HG02943 (cell line): ENCODE measurements at regions not wholly inside any gene's neighbourhood (a gene's known extent, or its start where the extent isn't known, plus 50 kb on each side); places are given as distances from the start of the nearest gene placed in this dataset.
A peak's percentile ranks its signal among the peaks of the same experiment; 100 is the strongest.

Experiments used
- ATAC-seq: cut with Tn5 transposase; IDR thresholded peaks from one replicate; pipeline ENCODE4 v1.9.1; 2021; ENCODE audit warnings: mild to moderate bottlenecking, low read depth, moderate library complexity; ENCODE audit not compliant: unreplicated experiment

DNA sequence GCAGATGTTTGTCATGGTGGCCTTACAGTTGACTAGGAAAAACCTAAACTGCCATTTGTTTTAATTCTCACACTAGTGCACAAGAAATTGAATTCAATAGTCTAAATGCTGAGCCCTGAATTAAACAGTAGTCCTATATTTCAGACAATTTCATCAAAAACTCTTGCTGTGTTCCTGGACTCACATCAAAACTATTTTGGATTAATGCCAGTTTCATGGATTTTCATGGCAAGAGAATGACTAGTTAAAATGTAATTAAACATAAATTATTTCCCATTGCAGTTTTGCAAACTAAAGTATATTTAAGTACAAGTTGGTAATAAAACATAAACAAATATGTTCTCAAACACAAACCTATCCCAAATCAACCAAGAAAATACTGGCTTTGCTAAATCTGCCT is 468.0 kb upstream of the PRICKLE1 start:
- no peak for ATAC-seq

- ATAC-seq, result no peak
Measured at GRCh38 chr12:43054085-43054484, 464.5 kb upstream of the PRICKLE1 start.

GRCh38 chr12:43052441-43052840 is 462.9 kb upstream of the PRICKLE1 start:
- ATAC-seq, result no peak

DNA sequence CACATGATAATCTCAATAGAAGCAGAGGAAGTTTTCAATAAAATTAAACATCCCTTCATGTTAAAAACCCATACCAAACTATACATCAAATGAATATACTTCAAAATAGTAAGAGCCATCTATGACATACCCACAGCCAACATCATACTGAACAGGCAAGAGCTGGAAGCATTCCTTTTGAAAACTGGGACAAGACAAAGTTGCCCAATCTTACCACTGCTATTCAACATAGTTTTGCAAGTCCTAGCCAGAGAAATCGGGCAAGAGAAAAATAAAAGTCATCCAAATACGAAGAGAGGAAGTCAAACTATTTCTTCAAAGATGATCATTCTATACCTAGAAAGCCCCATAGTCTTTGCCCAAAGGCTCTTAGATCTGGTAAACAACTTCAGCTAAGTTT is 454.7 kb upstream of the PRICKLE1 start:
- ATAC-seq, result no peak

GRCh38 chr12:43038991-43039390 is 449.4 kb upstream of the PRICKLE1 start:
- no peak for ATAC-seq

- ATAC-seq, result no peak
Measured at GRCh38 chr12:43029971-43030370, 440.4 kb upstream of the PRICKLE1 start.

DNA sequence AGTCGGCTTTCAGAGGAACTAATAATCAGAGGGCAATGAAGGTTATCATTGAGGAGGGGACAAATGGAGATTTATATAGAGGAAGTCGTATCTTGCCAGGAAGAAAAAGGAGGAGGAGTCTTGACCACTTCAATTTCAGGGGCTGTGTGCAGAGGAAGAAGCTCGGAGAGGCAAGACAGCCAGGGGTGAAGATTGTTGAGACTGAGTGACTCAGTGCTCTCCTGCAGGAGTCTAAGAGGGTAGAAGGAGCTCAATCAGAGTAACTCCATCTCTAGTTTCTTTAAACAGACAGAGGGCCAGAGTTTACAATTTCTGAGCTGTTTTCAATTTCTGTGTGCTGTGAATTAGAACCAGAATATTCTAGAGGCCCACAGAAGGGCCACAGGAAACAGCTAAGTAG is 439.3 kb upstream of the PRICKLE1 start:
- ATAC-seq, result no peak

DNA sequence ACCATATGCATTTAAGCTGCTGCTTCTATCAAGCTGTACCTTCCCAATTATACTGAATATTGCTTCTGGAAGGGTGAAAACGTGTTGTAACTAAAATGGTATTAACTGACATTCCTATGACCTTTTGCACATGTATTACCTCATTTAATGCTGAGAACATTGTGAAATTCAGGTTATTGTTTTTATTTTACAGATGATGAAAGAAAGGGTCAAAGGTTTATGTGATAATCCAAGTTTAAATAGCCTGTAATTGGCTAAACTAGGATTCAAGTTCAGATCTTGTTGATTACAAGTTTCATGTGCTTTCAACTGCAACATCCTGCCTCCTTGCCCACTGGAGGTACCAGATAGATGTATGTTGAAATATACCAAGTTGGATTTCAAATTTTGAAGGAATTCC is 433.3 kb upstream of the PRICKLE1 start:
- ATAC-seq, result no peak

DNA sequence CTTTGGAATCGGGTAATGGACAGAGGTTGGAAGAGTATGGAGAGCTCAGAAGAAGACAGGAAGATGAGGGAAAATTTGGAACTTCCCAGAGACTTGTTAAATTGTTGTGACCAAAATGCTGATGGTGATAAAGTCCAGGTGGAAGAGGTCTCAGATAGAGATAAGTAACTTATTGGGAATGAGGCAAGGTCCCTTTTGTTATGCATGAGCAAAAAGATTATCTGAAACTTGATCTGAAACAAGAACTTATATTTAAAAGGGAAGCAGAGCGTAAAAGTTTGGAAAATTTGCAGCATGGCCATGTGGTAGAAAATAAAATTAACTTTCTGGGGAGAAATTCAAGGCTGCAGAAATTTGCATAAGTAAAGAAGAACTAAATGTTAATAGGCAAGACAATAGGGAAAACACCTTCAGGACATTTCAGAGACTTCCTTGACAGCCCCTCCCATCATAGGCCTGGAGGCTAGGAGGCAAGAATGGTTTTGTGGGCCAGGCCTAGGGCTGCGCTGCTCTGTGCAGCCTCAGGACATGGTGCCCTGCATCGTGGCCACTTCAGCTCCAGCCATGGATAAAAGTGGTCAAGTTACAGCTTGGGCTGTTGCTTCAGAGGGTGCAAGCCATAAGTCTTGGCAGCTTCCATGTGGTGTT is 425.7 kb upstream of the PRICKLE1 start:
- ATAC-seq, result no peak

DNA sequence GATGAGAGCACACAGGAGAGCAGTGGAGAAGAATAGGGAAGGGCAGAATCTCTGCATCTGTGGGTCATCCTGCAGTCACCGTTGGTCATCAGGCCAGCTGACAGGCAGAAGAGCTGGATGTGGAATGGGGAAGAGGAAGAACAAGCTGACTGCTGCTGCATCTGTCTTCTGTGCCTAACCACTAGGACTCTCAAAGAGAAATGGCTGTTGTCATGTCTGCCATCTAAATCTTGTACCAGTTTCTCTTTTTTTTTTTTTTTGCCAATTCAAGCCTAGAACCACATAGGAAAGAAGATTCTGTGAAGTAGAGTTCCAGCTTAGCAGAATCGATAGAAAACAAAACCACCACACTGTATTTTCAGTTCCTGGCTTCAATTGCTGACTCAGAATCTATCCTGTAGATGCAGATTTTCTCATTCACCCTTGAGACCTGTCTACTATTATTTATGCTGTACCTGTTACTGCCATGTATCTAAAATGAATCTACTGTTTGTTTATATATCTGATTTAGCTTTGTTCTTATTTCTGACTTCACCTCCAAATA is 421.9 kb upstream of the PRICKLE1 start:
- peak; percentile 89 for ATAC-seq

GRCh38 chr12:43009846-43010240 is 420.3 kb upstream of the PRICKLE1 start:
- ATAC-seq, result no peak

DNA sequence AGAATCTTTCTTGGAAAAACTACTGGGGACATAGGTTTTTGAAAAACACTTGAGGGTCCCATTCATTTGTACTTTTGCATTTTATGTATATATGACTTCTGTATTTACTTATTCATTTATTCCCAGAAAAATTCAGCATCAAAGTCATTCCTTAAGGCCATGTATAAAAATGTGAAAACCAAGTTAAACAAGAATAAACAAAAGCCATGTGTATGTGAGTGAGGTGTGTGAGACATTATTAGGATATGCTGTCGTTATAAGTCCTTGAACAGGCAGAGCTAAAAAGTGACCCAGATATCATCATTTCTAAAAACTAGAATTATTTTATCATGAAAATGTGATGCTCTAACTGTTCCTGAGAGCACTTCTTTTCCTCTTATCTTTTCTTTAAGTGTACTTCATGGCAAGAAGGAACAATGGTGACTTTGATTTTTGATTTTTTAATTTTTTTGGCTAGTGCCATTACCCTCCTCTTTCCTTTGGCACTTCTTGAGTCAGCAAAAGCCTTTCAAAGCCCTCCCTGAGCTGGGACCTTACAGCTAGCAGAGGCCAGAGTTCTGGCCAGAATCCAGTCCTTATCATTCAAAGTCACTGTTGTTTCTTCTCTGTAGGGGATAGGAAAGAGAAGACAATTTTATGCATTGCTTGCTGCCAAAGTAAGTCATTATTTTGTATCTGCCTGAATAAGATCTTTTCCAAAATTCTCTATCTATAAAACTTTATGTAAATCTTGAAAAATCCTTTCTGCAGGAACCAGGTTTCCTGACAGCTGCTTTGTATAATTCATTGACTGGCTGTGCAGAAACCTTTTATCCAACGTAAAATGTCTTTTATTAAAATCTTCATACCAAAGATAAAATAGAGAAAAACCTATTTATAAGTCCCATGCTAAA is 419.7 kb upstream of the PRICKLE1 start:
- no peak for ATAC-seq

- no peak for ATAC-seq
Measured at GRCh38 chr12:43004908-43005307, 415.4 kb upstream of the PRICKLE1 start.

DNA sequence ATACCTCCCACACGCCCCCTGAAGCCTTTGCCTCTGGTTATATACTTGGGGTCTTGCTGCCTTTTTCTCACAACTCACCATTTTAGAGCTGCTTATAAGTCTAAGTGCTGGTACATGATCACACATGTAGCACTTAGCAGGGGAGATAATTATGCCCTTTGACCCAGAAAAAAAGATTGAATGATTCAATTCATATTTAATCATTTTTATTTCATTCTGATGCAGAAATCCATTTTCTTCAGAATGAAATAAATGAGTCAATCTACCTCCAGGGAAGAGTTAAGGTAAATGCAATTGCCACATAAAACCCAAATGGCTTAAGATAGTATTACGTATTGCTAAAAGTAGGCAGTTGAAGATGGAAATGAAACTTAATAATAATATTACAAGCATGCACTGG is 414.6 kb upstream of the PRICKLE1 start:
- no peak for ATAC-seq

GRCh38 chr12:42996869-42997431 is 407.4 kb upstream of the PRICKLE1 start:
- no peak for ATAC-seq

DNA sequence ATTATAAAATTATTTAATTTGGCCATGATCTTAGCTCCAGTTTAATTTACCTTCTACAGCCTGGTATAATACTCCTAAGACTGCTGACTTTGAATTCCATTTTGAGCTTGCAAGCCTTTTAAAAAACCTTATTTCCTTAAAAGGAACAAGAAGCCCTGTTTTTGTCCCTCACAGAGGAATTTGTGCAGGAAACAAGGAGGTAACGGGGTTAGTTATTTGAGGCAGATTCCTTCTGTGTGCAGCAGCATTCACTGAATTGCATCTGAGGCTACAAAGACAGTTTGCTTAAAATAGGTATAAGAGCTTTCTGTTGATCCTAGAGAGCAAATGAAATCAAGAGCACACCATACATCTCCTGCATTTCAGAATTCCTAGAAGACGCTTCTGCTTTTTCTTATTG is 403.3 kb upstream of the PRICKLE1 start:
- ATAC-seq, result no peak

DNA sequence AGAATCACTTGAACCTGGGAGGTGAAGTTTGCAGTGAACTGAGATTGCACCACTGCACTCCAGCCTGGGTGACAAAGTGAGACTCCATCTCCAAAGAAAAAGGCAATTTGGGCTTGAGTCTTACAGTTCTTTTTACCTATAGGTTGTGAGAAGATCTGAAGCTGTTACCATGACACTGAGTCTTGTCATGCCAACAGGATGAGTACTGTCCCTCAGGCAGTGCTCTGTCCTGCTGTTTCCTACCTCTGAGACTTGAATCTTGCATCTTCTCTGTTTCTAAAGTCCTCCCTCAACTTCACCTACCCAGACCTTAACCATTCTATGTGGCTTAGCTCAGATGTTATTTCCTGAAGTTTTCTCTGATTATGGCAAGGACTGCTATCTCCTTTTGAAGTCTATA is 400.8 kb upstream of the PRICKLE1 start:
- no peak for ATAC-seq

DNA sequence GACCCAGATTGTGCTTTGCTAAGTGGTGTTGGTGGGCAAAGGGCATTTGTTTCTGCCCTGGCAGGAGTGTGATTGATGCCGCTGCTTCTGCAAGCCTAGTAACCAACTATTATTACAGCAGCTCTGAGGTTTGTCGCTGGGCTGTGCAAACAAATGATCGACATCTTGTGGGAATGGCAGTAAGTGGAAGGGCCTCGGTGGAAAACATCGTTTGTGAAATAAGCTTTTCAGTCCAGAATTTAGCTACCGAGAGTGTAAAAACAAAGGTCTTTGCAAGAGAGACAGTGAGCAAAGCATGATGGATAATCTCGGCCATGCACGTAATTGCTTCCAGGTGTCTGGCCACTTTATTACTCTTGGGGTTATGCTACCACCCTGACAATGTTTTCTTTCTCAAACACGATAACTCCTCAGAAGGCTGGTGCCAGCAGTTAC is 397.7 kb upstream of the PRICKLE1 start:
- no peak for ATAC-seq

- ATAC-seq, result no peak
Measured at GRCh38 chr12:42985506-42985905, 396.0 kb upstream of the PRICKLE1 start.

DNA sequence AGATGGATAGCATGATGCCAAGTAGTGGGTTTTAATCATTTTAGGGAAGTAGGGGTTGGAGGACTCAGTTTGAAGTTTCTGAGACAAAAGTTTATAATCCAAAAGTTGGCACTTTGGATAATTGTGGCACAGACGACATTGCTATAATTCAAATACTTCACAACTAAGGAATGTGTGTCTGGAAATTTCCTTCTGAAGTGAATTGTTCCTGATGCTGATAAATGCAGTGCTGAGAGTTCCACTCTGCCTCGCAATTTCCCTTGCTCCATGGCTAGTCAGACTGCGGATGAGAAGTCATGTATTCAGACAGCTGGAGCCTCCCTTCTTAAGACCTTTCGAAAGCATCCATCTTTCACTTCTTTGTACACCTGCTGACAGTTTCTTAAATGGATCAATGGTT is 393.3 kb upstream of the PRICKLE1 start:
- no peak for ATAC-seq

GRCh38 chr12:42981379-42981778 is 391.8 kb upstream of the PRICKLE1 start:
- no peak for ATAC-seq
